ENCODE measurements at regions not wholly inside any gene's neighbourhood (a gene's known extent, or its start where the extent isn't known, plus 50 kb on each side); places are given as distances from the start of the nearest gene placed in this dataset.

- intact Hi-C loops (cut with micrococcal nuclease), result no loop called here
- DNase-seq (ENCODE audit: low read depth, low spot score) (no peak), ATAC-seq (no peak)
- Histone ChIP-seq H3K9me3 (ENCODE audit: control insufficient read depth in 1 of 2, insufficient read depth in 1 of 2, low read depth in 1 of 2, low read length in 2 of 2) (no peaks in the 10 kb centered on the region), H3K27ac (ENCODE audit: low read depth, low read length) (no peak overlapping the region), H3K4me3 (replicated peaks in 1 of 2; ENCODE audit: low read depth in 1 of 2, low read length in 2 of 2) (no peak overlapping the region), H3K4me2 (ENCODE audit: low read length) (no peak overlapping the region), H2AFZ (ENCODE audit: low read depth, low read length, poor library complexity, severe bottlenecking) (no peak overlapping the region), H4K20me1 (ENCODE audit: insufficient read depth) (no peaks in the 10 kb centered on the region), H3K9ac (ENCODE audit: low read length) (no peak overlapping the region), H3K4me1 (ENCODE audit: control insufficient read depth in 1 of 2, insufficient read depth in 2 of 2, low read length in 2 of 2) (no peaks in the 10 kb centered on the region), H3K27me3 (ENCODE audit: insufficient read depth, low read length) (no peaks in the 10 kb centered on the region), H3K9me2 (ENCODE audit: insufficient read depth) (no peaks in the 10 kb centered on the region), H3K79me2 (ENCODE audit: insufficient read depth, low read length) (no peaks in the 10 kb centered on the region), H3K36me3 (ENCODE audit: control insufficient read depth in 1 of 2, insufficient read depth in 2 of 2, low read length in 2 of 2) (no peaks in the 10 kb centered on the region)
- ChIA-PET CTCF (no interaction called here), RAD21 (ENCODE audit: low non-redundant PET in 1 of 2, low total read pairs in 2 of 2, uncharacterized antibody in 2 of 2, unreplicated experiment in 2 of 2) (no interaction called here), POLR2A (no interaction called here)
- TF ChIP-seq ZFX (IDR thresholded peaks at IDR 0.05) (no peak), ZNF274 (IDR thresholded peaks at IDR 0.05; ENCODE audit: low read depth, low read length) (no peak), MAX (IDR thresholded peaks at IDR 0.05) (no peak), REST (IDR thresholded peaks at IDR 0.05; ENCODE audit: low read depth) (no peak), ZBTB33 (IDR thresholded peaks at IDR 0.05; ENCODE audit: extremely low read depth, insufficient replicate concordance, low read length) (no peak), RAD21 (IDR thresholded peaks at IDR 0.05; ENCODE audit: low read depth) (no peak), POLR2AphosphoS5 (IDR thresholded peaks at IDR 0.05; ENCODE audit: low read depth, low read length) (no peak), EZH2 (IDR thresholded peaks at IDR 0.05) (no peak), FOSL1 (IDR thresholded peaks at IDR 0.05; ENCODE audit: low read depth) (no peak), CBX3 (IDR thresholded peaks at IDR 0.05; ENCODE audit: low read depth) (no peak), POLR2A (IDR thresholded peaks at IDR 0.05; ENCODE audit: borderline replicate concordance, extremely low read depth, insufficient read depth, insufficient read length) (no peak), JUND (IDR thresholded peaks at IDR 0.05) (no peak), EGR1 (IDR thresholded peaks at IDR 0.05; ENCODE audit: low read depth) (no peak)
- BruUV-seq (replicated peaks), result no TSS peak
Measured at GRCh38 chr7:33779216-33779615, 126.1 kb upstream of the BMPER start.

Data from HCT116 (cell line).